NCI-H1436 (cell line): ENCODE measurements at regions not wholly inside any gene's neighbourhood (a gene's known extent, or its start where the extent isn't known, plus 50 kb on each side); places are given as distances from the start of the nearest gene placed in this dataset.

Source experiments
- DNase-seq: peaks from one replicate; lab custom pipeline; 2025; lab: John Stamatoyannopoulos, UW

DNA sequence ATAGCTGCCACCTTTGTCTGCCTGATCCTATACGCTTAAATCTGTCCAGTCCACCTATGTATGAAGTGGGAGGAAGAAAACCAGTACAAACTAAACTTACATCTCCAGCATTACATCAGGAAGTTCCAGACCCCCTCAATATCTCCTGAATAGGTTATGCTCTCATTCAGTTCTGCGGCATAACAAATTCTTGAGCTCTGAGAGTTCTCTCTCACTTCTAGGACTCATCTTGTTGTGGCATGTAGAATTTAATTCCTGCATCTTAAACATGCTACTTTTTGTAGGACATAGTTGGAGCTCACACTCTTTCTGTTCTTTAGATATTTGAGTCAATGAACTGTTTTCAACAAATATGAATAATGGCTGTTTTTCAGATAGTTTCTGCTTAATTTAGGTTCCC lies 662.5 kb downstream of the CDH11 start:
- DNase-seq, result no peak

GRCh38 chr16:64455275-64455674 lies 666.6 kb downstream of the CDH11 start:
- DNase-seq, result no peak

DNA sequence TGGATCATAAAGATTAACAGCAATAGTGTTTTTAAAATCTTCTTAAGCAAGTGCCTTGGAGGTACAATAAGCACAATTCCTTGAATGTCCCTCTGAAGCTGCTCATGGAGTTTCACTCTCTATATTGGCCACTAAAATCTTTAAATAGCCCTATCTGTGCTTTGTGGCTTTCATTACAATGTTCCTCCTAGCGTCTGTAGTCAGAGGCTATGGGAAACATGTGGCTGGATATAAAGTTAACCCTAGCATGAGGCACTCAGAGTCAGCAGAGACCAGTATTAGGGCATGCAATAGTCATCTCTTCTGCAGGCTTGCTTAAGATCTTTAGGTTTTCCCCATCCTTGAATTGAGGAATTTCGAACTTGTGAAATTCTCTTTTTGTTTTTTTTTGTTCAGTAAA lies 668.2 kb downstream of the CDH11 start:
- DNase-seq, result no peak

- no peak for DNase-seq
These were observed 669.4 kb downstream of the CDH11 start for GRCh38 chr16:64452446-64452845.

DNA sequence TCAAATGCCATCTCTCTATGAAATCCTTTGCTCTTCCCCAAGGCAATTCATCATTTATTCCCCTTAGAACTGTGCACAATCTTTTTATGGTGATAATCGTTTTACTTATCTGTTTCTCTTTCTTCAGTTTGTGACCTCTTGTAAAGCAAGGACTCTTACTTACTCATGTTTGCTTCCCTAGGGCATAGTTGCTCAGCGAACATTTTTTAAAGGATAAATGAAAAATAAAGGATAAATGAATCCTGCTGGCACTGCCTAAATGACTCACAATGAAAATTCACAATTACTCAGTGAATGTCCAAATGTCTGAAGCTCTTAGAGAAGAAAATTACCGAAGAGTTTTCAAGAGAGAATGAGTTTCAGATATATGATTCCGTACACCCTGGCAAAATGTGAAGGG lies 671.7 kb downstream of the CDH11 start:
- DNase-seq, result no peak

GRCh38 chr16:64449506-64449905 lies 672.4 kb downstream of the CDH11 start:
- no peak for DNase-seq

DNA sequence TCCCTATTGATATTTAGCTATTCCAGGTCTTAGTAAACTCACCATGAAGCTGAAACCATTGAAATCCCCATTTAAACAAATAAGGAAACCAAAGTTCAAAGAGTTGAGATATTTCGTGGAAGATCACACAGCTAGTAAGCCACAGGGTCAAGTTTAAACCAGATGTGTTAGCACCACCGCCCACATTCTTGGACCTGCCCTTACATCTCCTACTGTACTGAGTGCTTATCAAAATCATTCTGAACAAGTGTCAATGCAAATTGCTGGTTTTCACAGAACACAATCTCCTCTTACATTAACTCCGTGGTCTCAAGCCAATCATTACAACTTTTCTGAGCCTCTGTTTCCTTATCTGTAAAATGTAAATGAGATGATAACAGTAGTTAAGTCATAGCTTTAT lies 676.2 kb downstream of the CDH11 start:
- no peak for DNase-seq

DNA sequence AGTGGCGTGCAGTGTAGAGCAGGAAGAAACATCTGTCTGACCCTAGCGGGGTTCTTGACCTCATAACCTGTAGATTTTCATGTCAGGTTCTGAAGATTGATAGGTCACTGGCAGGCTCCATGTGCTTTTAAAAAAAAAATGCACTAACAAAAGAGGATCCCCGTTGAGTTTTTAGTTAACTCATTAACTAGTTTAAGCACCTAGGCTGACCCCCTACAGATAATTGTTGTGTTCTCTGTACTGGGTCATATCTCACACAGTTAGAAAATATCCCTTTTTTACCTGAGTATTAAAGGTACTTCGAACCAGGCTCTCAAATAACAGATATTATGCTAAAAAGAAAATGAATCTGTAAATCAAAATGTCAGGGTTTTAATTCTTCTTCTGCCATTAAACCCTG lies 676.6 kb downstream of the CDH11 start:
- DNase-seq, result no peak

DNA sequence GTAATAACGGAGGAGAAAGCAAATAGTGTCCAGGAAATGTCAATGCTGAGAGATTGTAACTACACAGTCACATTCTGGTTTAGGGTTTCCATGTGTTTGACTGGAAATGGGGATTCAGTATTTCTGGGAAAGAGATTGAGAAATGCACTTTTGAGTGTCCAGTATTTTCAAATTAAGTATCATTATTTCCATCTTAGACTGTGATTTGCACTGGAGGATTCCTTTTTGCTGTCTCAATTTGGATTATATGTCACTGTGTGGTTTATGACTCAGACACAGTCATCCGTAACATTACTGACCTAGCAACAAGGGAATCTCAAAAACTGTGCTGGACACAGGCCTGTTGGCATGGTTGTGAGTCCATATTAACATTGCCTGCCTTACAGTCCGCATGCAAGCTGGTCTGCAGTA lies 681.4 kb downstream of the CDH11 start:
- DNase-seq, result no peak

GRCh38 chr16:64440005-64440404 lies 681.9 kb downstream of the CDH11 start:
- no peak for DNase-seq

DNA sequence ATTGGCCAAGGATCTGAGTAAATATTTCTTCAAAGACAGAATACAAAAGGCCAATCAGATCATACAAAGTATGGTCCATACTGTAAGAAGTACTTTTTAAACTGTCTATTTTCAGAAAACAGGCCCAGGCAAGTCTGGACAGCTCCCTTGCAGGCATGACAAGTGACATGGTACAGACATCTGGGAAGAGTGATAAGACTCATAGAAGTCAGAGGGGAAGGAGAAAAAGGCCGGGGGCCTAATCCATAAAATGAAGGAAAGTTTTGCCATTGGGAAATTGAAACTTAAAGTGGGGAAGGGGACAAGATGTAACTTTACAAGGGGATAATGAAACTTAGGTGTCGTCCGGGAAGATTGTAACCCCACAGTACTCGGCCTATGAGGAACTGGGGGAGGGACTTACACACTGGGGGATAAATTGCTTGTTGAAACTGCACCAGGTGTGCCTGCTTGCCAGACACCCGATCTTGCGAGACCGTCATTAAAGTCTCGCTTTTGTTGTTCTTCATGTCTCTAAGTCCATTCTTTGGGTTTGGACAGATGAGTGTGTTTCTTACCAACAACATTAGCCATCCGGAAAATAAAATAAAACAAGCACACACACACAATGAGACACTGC lies 684.0 kb downstream of the CDH11 start:
- no peak for DNase-seq

- no peak for DNase-seq
These were observed 687.3 kb downstream of the CDH11 start for GRCh38 chr16:64434526-64435069.

- no peak for DNase-seq
These were observed 693.3 kb downstream of the CDH11 start for GRCh38 chr16:64428463-64429113.

- no peak for DNase-seq
These were observed 695.7 kb downstream of the CDH11 start for GRCh38 chr16:64426131-64426666.

DNA sequence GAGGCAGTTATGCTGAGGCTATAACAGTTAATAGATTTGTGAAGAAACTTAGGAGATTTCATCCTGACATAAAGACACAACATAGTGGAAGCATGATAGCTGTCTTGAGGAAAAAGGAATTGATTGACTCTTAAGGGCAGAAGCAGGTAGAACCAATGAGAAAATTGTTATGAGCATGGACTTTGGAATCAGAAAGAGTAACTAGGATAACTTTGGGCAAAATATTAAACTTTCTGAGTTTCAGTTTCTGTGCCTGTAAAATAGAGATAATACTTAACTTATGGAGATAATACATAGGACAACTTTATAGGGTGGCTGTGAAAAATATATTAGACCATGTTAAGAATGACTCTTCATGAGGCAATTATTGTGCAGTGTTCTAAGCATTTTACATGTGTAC lies 696.5 kb downstream of the CDH11 start:
- DNase-seq, result no peak

- no peak for DNase-seq
These were observed 699.6 kb downstream of the CDH11 start for GRCh38 chr16:64422259-64422658.

- no peak for DNase-seq
These were observed 700.3 kb downstream of the CDH11 start for GRCh38 chr16:64421515-64421914.

- no peak for DNase-seq
These were observed 702.0 kb downstream of the CDH11 start for GRCh38 chr16:64419832-64420231.

GRCh38 chr16:64417711-64418227 lies 704.1 kb downstream of the CDH11 start:
- no peak for DNase-seq

GRCh38 chr16:64416216-64417005 lies 705.5 kb downstream of the CDH11 start:
- no peak for DNase-seq

DNA sequence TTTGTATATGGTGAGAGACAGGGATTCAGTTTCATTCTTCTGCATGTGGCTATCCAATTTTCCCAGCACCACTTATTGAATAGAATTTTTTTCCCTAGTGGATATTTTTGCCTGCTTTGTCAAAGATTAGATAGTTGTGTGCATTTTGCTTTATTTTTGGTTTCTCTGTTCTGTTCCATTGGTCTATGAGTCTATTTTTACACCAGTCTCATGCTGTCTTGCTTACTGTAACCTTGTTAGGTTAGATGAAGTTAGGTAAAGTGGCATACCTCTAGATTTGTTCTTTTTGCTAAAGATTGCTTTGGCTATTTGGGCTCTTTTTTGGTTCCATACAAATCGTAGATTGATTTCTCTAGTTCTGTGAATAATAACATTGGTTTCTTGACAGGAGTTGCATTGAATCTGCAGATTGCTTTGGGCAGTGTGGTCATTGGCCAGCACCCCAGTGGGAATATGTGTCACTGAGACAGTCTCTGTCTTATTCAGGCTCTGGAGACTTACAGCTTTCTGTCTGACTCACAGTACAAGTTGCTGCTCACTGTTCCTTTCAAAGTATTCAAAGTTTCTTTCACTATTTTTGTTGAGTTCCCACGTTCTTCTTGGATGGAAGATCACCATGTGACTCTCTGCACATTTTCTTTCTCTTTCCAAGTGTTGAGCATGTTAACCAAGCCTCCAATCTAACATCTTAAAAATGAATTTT lies 709.1 kb downstream of the CDH11 start:
- no peak for DNase-seq

DNA sequence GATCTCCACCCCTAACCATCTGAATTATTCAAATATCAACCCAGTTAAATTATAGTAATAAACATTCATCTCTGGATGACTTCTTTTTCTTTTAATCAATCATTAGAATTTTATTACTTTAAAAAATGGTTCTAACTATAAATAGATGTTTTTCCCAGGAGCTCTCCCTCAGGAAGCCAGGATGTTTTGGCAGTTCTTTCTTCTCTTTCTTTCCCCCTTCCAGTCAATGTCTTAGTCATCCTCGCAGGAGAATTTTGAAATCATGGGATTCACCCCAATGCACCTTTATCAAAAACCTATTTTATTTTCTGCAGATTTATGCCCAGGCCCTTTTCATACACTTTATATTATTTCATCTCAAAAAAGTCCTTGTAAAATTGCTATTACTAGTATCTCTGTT lies 711.6 kb downstream of the CDH11 start:
- DNase-seq, result no peak
